ENCODE measurements at regions not wholly inside any gene's neighbourhood (a gene's known extent, or its start where the extent isn't known, plus 50 kb on each side); places are given as distances from the start of the nearest gene placed in this dataset.

- H3K36me3 ChIP-seq (ENCODE audit: control insufficient read depth in 1 of 2, insufficient read depth in 2 of 2, low read length in 2 of 2) = no peaks in the 10 kb centered on the region
- H3K9me3 ChIP-seq (ENCODE audit: control insufficient read depth in 1 of 2, low read length in 2 of 2) = no peaks in the 10 kb centered on the region
- no peaks in the 10 kb centered on the region for H3K4me1 ChIP-seq (ENCODE audit: control insufficient read depth in 1 of 2, insufficient read depth in 2 of 2, low read length in 2 of 2)
- no peak overlapping the region for H3K27ac ChIP-seq (ENCODE audit: low read length)
- no peaks in the 10 kb centered on the region for H3K27me3 ChIP-seq (ENCODE audit: low read depth, low read length)
- H3K4me3 ChIP-seq (ENCODE audit: low read depth in 1 of 2, low read length in 2 of 2) = no peak overlapping the region
Measured at GRCh38 chr17:70230850-70231640, 61.7 kb downstream of the KCNJ2 start.

- Histone ChIP-seq H3K27me3 (ENCODE audit: low read depth, low read length) (no peaks in the 10 kb centered on the region), H3K36me3 (ENCODE audit: control insufficient read depth in 1 of 2, insufficient read depth in 2 of 2, low read length in 2 of 2) (no peaks in the 10 kb centered on the region), H3K27ac (ENCODE audit: low read length) (no peak overlapping the region), H3K9me3 (ENCODE audit: control insufficient read depth in 1 of 2, low read length in 2 of 2) (no peaks in the 10 kb centered on the region), H3K4me1 (ENCODE audit: control insufficient read depth in 1 of 2, insufficient read depth in 2 of 2, low read length in 2 of 2) (no peaks in the 10 kb centered on the region), H3K4me3 (ENCODE audit: low read depth in 1 of 2, low read length in 2 of 2) (no peak overlapping the region)
Measured at GRCh38 chr17:70232466-70232865, 63.1 kb downstream of the KCNJ2 start.

- Histone ChIP-seq H3K27ac (ENCODE audit: low read length) (no peak overlapping the region), H3K27me3 (ENCODE audit: low read depth, low read length) (no peaks in the 10 kb centered on the region), H3K9me3 (ENCODE audit: control insufficient read depth in 1 of 2, low read length in 2 of 2) (no peaks in the 10 kb centered on the region), H3K4me3 (ENCODE audit: low read depth in 1 of 2, low read length in 2 of 2) (no peak overlapping the region), H3K36me3 (ENCODE audit: control insufficient read depth in 1 of 2, insufficient read depth in 2 of 2, low read length in 2 of 2) (no peaks in the 10 kb centered on the region), H3K4me1 (ENCODE audit: control insufficient read depth in 1 of 2, insufficient read depth in 2 of 2, low read length in 2 of 2) (no peaks in the 10 kb centered on the region)
Measured at GRCh38 chr17:70235252-70235651, 65.9 kb downstream of the KCNJ2 start.

- H3K4me1 ChIP-seq (ENCODE audit: control insufficient read depth in 1 of 2, insufficient read depth in 2 of 2, low read length in 2 of 2) = no peaks in the 10 kb centered on the region
- H3K4me3 ChIP-seq (ENCODE audit: low read depth in 1 of 2, low read length in 2 of 2) = no peak overlapping the region
- no peaks in the 10 kb centered on the region for H3K9me3 ChIP-seq (ENCODE audit: control insufficient read depth in 1 of 2, low read length in 2 of 2)
- H3K27ac ChIP-seq (ENCODE audit: low read length) = no peak overlapping the region
- H3K36me3 ChIP-seq (ENCODE audit: control insufficient read depth in 1 of 2, insufficient read depth in 2 of 2, low read length in 2 of 2) = no peaks in the 10 kb centered on the region
- no peaks in the 10 kb centered on the region for H3K27me3 ChIP-seq (ENCODE audit: low read depth, low read length)
Measured at GRCh38 chr17:70238228-70238627, 68.9 kb downstream of the KCNJ2 start.

- Histone ChIP-seq H3K4me3 (ENCODE audit: low read depth in 1 of 2, low read length in 2 of 2) (no peak overlapping the region), H3K27ac (ENCODE audit: low read length) (no peak overlapping the region), H3K36me3 (ENCODE audit: control insufficient read depth in 1 of 2, insufficient read depth in 2 of 2, low read length in 2 of 2) (no peaks in the 10 kb centered on the region), H3K27me3 (ENCODE audit: low read depth, low read length) (no peaks in the 10 kb centered on the region), H3K9me3 (ENCODE audit: control insufficient read depth in 1 of 2, low read length in 2 of 2) (no peaks in the 10 kb centered on the region), H3K4me1 (ENCODE audit: control insufficient read depth in 1 of 2, insufficient read depth in 2 of 2, low read length in 2 of 2) (no peaks in the 10 kb centered on the region)
Measured at GRCh38 chr17:70238646-70239045, 69.3 kb downstream of the KCNJ2 start.

- no peak overlapping the region for H3K27ac ChIP-seq (ENCODE audit: low read length)
- no peaks in the 10 kb centered on the region for H3K4me1 ChIP-seq (ENCODE audit: control insufficient read depth in 1 of 2, insufficient read depth in 2 of 2, low read length in 2 of 2)
- H3K27me3 ChIP-seq (ENCODE audit: low read depth, low read length) = no peaks in the 10 kb centered on the region
- no peaks in the 10 kb centered on the region for H3K36me3 ChIP-seq (ENCODE audit: control insufficient read depth in 1 of 2, insufficient read depth in 2 of 2, low read length in 2 of 2)
- no peak overlapping the region for H3K4me3 ChIP-seq (ENCODE audit: low read depth in 1 of 2, low read length in 2 of 2)
- H3K9me3 ChIP-seq (ENCODE audit: control insufficient read depth in 1 of 2, low read length in 2 of 2) = no peaks in the 10 kb centered on the region
Measured at GRCh38 chr17:70239391-70239826, 70.1 kb downstream of the KCNJ2 start.

- H3K4me3 ChIP-seq (ENCODE audit: low read depth in 1 of 2, low read length in 2 of 2) = no peak overlapping the region
Measured at GRCh38 chr17:70241071-70241470, 71.7 kb downstream of the KCNJ2 start.

GRCh38 chr17:70242781-70243437 is 73.6 kb downstream of the KCNJ2 start:
- Histone ChIP-seq H3K4me1 (ENCODE audit: control insufficient read depth in 1 of 2, insufficient read depth in 2 of 2, low read length in 2 of 2) (no peaks in the 10 kb centered on the region), H3K9me3 (ENCODE audit: control insufficient read depth in 1 of 2, low read length in 2 of 2) (peaks cover 0 to 3% of the 10 kb centered on the region in 2 donors), H3K36me3 (ENCODE audit: control insufficient read depth in 1 of 2, insufficient read depth in 2 of 2, low read length in 2 of 2) (no peaks in the 10 kb centered on the region), H3K27ac (ENCODE audit: low read length) (no peak overlapping the region), H3K4me3 (ENCODE audit: low read depth in 1 of 2, low read length in 2 of 2) (no peak overlapping the region), H3K27me3 (ENCODE audit: low read depth, low read length) (no peaks in the 10 kb centered on the region)

More at GRCh38 chr17:70241071-70241470, 71.7 kb downstream of the KCNJ2 start:
- Histone ChIP-seq H3K9me3 (ENCODE audit: control insufficient read depth in 1 of 2, low read length in 2 of 2) (no peaks in the 10 kb centered on the region), H3K36me3 (ENCODE audit: control insufficient read depth in 1 of 2, insufficient read depth in 2 of 2, low read length in 2 of 2) (no peaks in the 10 kb centered on the region), H3K27ac (ENCODE audit: low read length) (no peak overlapping the region), H3K27me3 (ENCODE audit: low read depth, low read length) (no peaks in the 10 kb centered on the region), H3K4me1 (ENCODE audit: control insufficient read depth in 1 of 2, insufficient read depth in 2 of 2, low read length in 2 of 2) (no peaks in the 10 kb centered on the region)

- Histone ChIP-seq H3K27ac (ENCODE audit: low read length) (no peak overlapping the region), H3K36me3 (ENCODE audit: control insufficient read depth in 1 of 2, insufficient read depth in 2 of 2, low read length in 2 of 2) (no peaks in the 10 kb centered on the region), H3K9me3 (ENCODE audit: control insufficient read depth in 1 of 2, low read length in 2 of 2) (peaks cover 0 to 3% of the 10 kb centered on the region in 2 donors), H3K4me3 (ENCODE audit: low read depth in 1 of 2, low read length in 2 of 2) (no peak overlapping the region), H3K4me1 (ENCODE audit: control insufficient read depth in 1 of 2, insufficient read depth in 2 of 2, low read length in 2 of 2) (no peaks in the 10 kb centered on the region), H3K27me3 (ENCODE audit: low read depth, low read length) (no peaks in the 10 kb centered on the region)
Measured at GRCh38 chr17:70251706-70252105, 82.4 kb downstream of the KCNJ2 start.

- no peaks in the 10 kb centered on the region for H3K36me3 ChIP-seq (ENCODE audit: control insufficient read depth in 1 of 2, insufficient read depth in 2 of 2, low read length in 2 of 2)
- H3K9me3 ChIP-seq (ENCODE audit: control insufficient read depth in 1 of 2, low read length in 2 of 2) = no peaks in the 10 kb centered on the region
- no peaks in the 10 kb centered on the region for H3K4me1 ChIP-seq (ENCODE audit: control insufficient read depth in 1 of 2, insufficient read depth in 2 of 2, low read length in 2 of 2)
- no peaks in the 10 kb centered on the region for H3K27me3 ChIP-seq (ENCODE audit: low read depth, low read length)
- no peak overlapping the region for H3K27ac ChIP-seq (ENCODE audit: low read length)
- H3K4me3 ChIP-seq (ENCODE audit: low read depth in 1 of 2, low read length in 2 of 2) = no peak overlapping the region
Measured at GRCh38 chr17:70254735-70255460, 85.6 kb downstream of the KCNJ2 start.

GRCh38 chr17:70256751-70257150 is 87.4 kb downstream of the KCNJ2 start:
- H3K9me3 ChIP-seq (ENCODE audit: control insufficient read depth in 1 of 2, low read length in 2 of 2) = no peaks in the 10 kb centered on the region

More at GRCh38 chr17:70256751-70257150, 87.4 kb downstream of the KCNJ2 start:
- Histone ChIP-seq H3K27me3 (ENCODE audit: low read depth, low read length) (no peaks in the 10 kb centered on the region), H3K36me3 (ENCODE audit: control insufficient read depth in 1 of 2, insufficient read depth in 2 of 2, low read length in 2 of 2) (no peaks in the 10 kb centered on the region), H3K27ac (ENCODE audit: low read length) (no peak overlapping the region), H3K4me3 (ENCODE audit: low read depth in 1 of 2, low read length in 2 of 2) (no peak overlapping the region), H3K4me1 (ENCODE audit: control insufficient read depth in 1 of 2, insufficient read depth in 2 of 2, low read length in 2 of 2) (no peaks in the 10 kb centered on the region)
